WTC11 (cell line): ENCODE measurements at regions not wholly inside any gene's neighbourhood (a gene's known extent, or its start where the extent isn't known, plus 50 kb on each side); places are given as distances from the start of the nearest gene placed in this dataset.

Experiments
- ATAC-seq: fragments of 200-7000 bp; cut with Tn5 transposase; 2 replicates; pipeline ENCODE4 v1.10.0; 2021; ENCODE audit warnings: mild to moderate bottlenecking, moderate library complexity
- CTCF ChIA-PET: fragments of 300-600 bp; sonication (Branson Sonifier 250); formaldehyde crosslinking; loops from one replicate; lab custom pipeline; 2021; ENCODE audit warnings: antibody characterized with exemption; lab: Charles Lee
- POLR2A ChIA-PET: fragments of 350-600 bp; sonication (Branson Sonifier 250); formaldehyde crosslinking; loops from one replicate; lab custom pipeline; 2021; ENCODE audit warnings: antibody characterized with exemption; lab: Charles Lee
- DNase-seq: peaks from one replicate; pipeline ENCODE4 v3.0.0; 2021; ENCODE audit warnings: low spot score
- H3K27ac Mint-ChIP-seq: 2 replicates; pipeline ENCODE4 v1.8.0; 2021; ENCODE audit warnings: mixed read lengths
- H3K27me3 Mint-ChIP-seq: 2 replicates; pipeline ENCODE4 v1.8.0; 2021; ENCODE audit warnings: low read depth, mild to moderate bottlenecking, moderate library complexity, mixed read lengths
- H3K36me3 Mint-ChIP-seq: 2 replicates; pipeline ENCODE4 v1.8.0; 2021; ENCODE audit warnings: mixed read lengths
- H3K4me1 Mint-ChIP-seq: 2 replicates; pipeline ENCODE4 v1.8.0; 2022; ENCODE audit warnings: mixed read lengths
- H3K4me3 Mint-ChIP-seq: 2 replicates; pipeline ENCODE4 v1.8.0; 2021; ENCODE audit warnings: mild to moderate bottlenecking, moderate library complexity, mixed read lengths
- H3K9me3 Mint-ChIP-seq: 2 replicates; pipeline ENCODE4 v1.8.0; 2021; ENCODE audit warnings: mixed read lengths
- ARID4B ChIP-seq: sonication (generic); formaldehyde crosslinking; IDR thresholded peaks from 2 replicates; pipeline ENCODE4 v1.8.0; 2023; ENCODE audit warnings: missing genetic modification reagents, mild to moderate bottlenecking, borderline replicate concordance
- ATF1 ChIP-seq: sonication (generic); formaldehyde crosslinking; IDR thresholded peaks from 2 replicates; pipeline ENCODE4 v1.8.1; 2023; ENCODE audit warnings: mild to moderate bottlenecking, moderate library complexity, missing genetic modification reagents
- HMGXB4 ChIP-seq: sonication (generic); formaldehyde crosslinking; IDR thresholded peaks from 2 replicates; pipeline ENCODE4 v1.8.1; 2023; ENCODE audit warnings: mild to moderate bottlenecking, moderate library complexity, missing genetic modification reagents
- NFYB ChIP-seq: sonication (generic); formaldehyde crosslinking; conservative IDR thresholded peaks from 2 replicates; pipeline ENCODE4 v1.8.0; 2022; ENCODE audit warnings: low read depth, missing genetic modification reagents
- NR1H2 ChIP-seq: sonication (generic); formaldehyde crosslinking; IDR thresholded peaks from 2 replicates; pipeline ENCODE4 v1.9.0; 2021; ENCODE audit warnings: mild to moderate bottlenecking, moderate library complexity, missing genetic modification reagents
- PRRX2 ChIP-seq: fragments of 250-450 bp; sonication (Bioruptor Pico); IDR thresholded peaks from 2 replicates; pipeline ENCODE4 v1.8.0; 2021; ENCODE audit warnings: mild to moderate bottlenecking
- RELA ChIP-seq: sonication (generic); formaldehyde crosslinking; IDR thresholded peaks from 2 replicates; pipeline ENCODE4 v1.8.1; 2022; ENCODE audit warnings: missing genetic modification reagents, mild to moderate bottlenecking, borderline replicate concordance
- RORB ChIP-seq: fragments of 250-450 bp; sonication (Bioruptor Pico); IDR thresholded peaks from 2 replicates; pipeline ENCODE4 v1.9.0; 2021; ENCODE audit warnings: mild to moderate bottlenecking
- SMAD3 ChIP-seq: sonication (generic); formaldehyde crosslinking; IDR thresholded peaks from 2 replicates; pipeline ENCODE4 v1.8.0; 2022; ENCODE audit warnings: missing genetic modification reagents, mild to moderate bottlenecking, borderline replicate concordance
- SOX15 ChIP-seq: fragments of 250-450 bp; sonication (Bioruptor Pico); IDR thresholded peaks from 2 replicates; pipeline ENCODE4 v1.9.0; 2021; ENCODE audit warnings: mild to moderate bottlenecking
- ZNF138 ChIP-seq: sonication (generic); formaldehyde crosslinking; conservative IDR thresholded peaks from 2 replicates; pipeline ENCODE4 v1.8.1; 2022; ENCODE audit warnings: mild to moderate bottlenecking, moderate library complexity, missing genetic modification reagents
- ZNF263 ChIP-seq: sonication (generic); formaldehyde crosslinking; IDR thresholded peaks from 2 replicates; pipeline ENCODE4 v1.8.1; 2022; ENCODE audit warnings: low read depth, mild to moderate bottlenecking, moderate library complexity, missing genetic modification reagents
- TF ChIP-seq, protein P1 (sequence below): sonication (generic); formaldehyde crosslinking; IDR thresholded peaks from 2 replicates; pipeline ENCODE4 v1.8.1; 2022; ENCODE audit warnings: low read depth, mild to moderate bottlenecking, moderate library complexity, missing genetic modification reagents, borderline replicate concordance
- TF ChIP-seq, protein P2 (sequence below): sonication (generic); formaldehyde crosslinking; IDR thresholded peaks from 2 replicates; pipeline ENCODE4 v1.8.1; 2022; ENCODE audit warnings: mild to moderate bottlenecking, moderate library complexity, missing genetic modification reagents
- TF ChIP-seq, protein P3 (sequence below): sonication (generic); formaldehyde crosslinking; IDR thresholded peaks from 2 replicates; pipeline ENCODE4 v1.8.0; 2022; ENCODE audit warnings: mild to moderate bottlenecking, missing genetic modification reagents
- TF ChIP-seq, protein P4 (sequence below): sonication (generic); formaldehyde crosslinking; IDR thresholded peaks from 2 replicates; pipeline ENCODE4 v1.8.1; 2023; ENCODE audit warnings: mild to moderate bottlenecking, missing genetic modification reagents

GRCh38 chr21:35511696-35512162 is 462.6 kb upstream of the RUNX1 start:
- DNase-seq (no peak), ATAC-seq (no peak)
- CTCF ChIA-PET, result interaction anchor here (0.6 kb wide), 2 partner anchors 40 to 162 kb away, joined by 3 read pairs; no protein-coding TSS in a partner anchor
- Mint-ChIP-seq H3K9me3 (no peaks in the 10 kb centered on the region), H3K36me3 (no peaks in the 10 kb centered on the region), H3K4me3 (no peak overlapping the region), H3K4me1 (peaks cover 44% of the 10 kb centered on the region), H3K27me3 (no peaks in the 10 kb centered on the region; the same call in 1 of the 2 replicates), H3K27ac (no peak overlapping the region)
- POLR2A ChIA-PET, result interaction anchor here (0.6 kb wide), 1 partner anchor 204 kb away, joined by 3 read pairs; no protein-coding TSS in a partner anchor
- TF ChIP-seq, protein P1, sequence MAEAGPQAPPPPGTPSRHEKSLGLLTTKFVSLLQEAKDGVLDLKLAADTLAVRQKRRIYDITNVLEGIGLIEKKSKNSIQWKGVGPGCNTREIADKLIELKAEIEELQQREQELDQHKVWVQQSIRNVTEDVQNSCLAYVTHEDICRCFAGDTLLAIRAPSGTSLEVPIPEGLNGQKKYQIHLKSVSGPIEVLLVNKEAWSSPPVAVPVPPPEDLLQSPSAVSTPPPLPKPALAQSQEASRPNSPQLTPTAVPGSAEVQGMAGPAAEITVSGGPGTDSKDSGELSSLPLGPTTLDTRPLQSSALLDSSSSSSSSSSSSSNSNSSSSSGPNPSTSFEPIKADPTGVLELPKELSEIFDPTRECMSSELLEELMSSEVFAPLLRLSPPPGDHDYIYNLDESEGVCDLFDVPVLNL (CRISPR knock-in tag), result no peak
- TF ChIP-seq NFYB (no peak), ATF1 (CRISPR knock-in tag) (no peak), SMAD3 (no peak), ZNF263 (no peak), ZNF138 (CRISPR knock-in tag) (no peak), RELA (CRISPR knock-in tag) (no peak), ARID4B (CRISPR knock-in tag) (no peak), RORB (CRISPR knock-in tag) (no peak), HMGXB4 (no peak), SOX15 (no peak), NR1H2 (CRISPR knock-in tag) (no peak), PRRX2 (CRISPR knock-in tag) (no peak)
- TF ChIP-seq, protein P2, sequence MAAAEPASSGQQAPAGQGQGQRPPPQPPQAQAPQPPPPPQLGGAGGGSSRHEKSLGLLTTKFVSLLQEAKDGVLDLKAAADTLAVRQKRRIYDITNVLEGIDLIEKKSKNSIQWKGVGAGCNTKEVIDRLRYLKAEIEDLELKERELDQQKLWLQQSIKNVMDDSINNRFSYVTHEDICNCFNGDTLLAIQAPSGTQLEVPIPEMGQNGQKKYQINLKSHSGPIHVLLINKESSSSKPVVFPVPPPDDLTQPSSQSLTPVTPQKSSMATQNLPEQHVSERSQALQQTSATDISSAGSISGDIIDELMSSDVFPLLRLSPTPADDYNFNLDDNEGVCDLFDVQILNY (CRISPR knock-in tag), result no peak
- TF ChIP-seq, protein P3, sequence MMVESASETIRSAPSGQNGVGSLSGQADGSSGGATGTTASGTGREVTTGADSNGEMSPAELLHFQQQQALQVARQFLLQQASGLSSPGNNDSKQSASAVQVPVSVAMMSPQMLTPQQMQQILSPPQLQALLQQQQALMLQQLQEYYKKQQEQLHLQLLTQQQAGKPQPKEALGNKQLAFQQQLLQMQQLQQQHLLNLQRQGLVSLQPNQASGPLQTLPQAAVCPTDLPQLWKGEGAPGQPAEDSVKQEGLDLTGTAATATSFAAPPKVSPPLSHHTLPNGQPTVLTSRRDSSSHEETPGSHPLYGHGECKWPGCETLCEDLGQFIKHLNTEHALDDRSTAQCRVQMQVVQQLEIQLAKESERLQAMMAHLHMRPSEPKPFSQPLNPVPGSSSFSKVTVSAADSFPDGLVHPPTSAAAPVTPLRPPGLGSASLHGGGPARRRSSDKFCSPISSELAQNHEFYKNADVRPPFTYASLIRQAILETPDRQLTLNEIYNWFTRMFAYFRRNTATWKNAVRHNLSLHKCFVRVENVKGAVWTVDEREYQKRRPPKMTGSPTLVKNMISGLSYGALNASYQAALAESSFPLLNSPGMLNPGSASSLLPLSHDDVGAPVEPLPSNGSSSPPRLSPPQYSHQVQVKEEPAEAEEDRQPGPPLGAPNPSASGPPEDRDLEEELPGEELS (CRISPR knock-in tag), result no peak
- TF ChIP-seq, protein P4, sequence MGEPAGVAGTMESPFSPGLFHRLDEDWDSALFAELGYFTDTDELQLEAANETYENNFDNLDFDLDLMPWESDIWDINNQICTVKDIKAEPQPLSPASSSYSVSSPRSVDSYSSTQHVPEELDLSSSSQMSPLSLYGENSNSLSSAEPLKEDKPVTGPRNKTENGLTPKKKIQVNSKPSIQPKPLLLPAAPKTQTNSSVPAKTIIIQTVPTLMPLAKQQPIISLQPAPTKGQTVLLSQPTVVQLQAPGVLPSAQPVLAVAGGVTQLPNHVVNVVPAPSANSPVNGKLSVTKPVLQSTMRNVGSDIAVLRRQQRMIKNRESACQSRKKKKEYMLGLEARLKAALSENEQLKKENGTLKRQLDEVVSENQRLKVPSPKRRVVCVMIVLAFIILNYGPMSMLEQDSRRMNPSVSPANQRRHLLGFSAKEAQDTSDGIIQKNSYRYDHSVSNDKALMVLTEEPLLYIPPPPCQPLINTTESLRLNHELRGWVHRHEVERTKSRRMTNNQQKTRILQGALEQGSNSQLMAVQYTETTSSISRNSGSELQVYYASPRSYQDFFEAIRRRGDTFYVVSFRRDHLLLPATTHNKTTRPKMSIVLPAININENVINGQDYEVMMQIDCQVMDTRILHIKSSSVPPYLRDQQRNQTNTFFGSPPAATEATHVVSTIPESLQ, result no peak
